SH-SY5Y (cell line): ENCODE measurements at regions not wholly inside any gene's neighbourhood (a gene's known extent, or its start where the extent isn't known, plus 50 kb on each side); places are given as distances from the start of the nearest gene placed in this dataset.

Source experiments
- GATA2 ChIP-seq: IDR thresholded peaks from 2 replicates; pipeline ENCODE4 v1.6.1; 2011; ENCODE audit warnings: mild to moderate bottlenecking, low read depth, low read length
- GATA3 ChIP-seq: IDR thresholded peaks from 2 replicates; pipeline ENCODE4 v1.6.1; 2011; ENCODE audit warnings: low read depth, mild to moderate bottlenecking, low read length, moderate library complexity

DNA sequence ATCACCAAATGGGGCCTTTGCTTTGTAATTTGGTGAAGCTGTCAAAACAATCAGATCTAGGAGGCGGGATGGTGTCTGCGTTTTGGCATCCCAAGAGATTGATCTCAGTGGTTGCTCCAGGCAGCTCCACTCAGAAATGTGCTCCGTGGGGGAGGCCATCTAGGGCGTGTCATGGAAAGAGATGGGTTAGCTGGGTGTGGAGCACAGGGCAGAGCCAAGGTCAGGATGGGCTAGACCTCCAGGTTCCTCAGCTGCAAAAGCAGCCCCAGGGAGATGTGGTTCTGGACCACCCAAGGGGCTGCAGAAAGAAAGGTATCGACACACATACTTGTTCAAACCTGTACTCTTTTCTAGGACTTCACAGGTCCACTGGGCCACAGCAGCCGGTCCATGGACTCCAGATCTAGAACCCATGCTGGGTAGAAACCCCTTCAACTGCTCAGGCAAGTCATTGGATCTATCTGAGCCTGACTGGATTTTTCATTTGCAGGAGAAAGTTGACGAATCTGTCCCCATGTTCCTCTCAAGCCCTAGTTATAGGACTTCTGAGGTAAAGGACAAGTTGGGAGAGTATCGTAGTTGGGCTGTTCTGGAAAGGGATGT is 270.2 kb upstream of the RPL38 start:
- TF ChIP-seq GATA3 (no peak), GATA2 (no peak)
